Astrocyte (in vitro differentiated cells and primary cell): ENCODE measurements at regions not wholly inside any gene's neighbourhood (a gene's known extent, or its start where the extent isn't known, plus 50 kb on each side); places are given as distances from the start of the nearest gene placed in this dataset.

Experiments
- DNase-seq: peaks from one replicate; pipeline ENCODE4 v3.0.0-alpha.2; 2010; ENCODE audit warnings: low read depth
- FAIRE-seq: peaks from 2 replicates; lab custom pipeline; 2011; peaks lifted over from hg19 to GRCh38; lab: Jason Lieb, UNC
- H2AFZ ChIP-seq: 2 replicates; pipeline ENCODE4 v1.6.0; 2012; ENCODE audit warnings: low read depth, low read length, inconsistent platforms
- H3K27ac ChIP-seq: 2 replicates; pipeline ENCODE4 v1.5.1; 2011; ENCODE audit warnings: low read depth, low read length, inconsistent platforms
- H3K27me3 ChIP-seq: 2 replicates; pipeline ENCODE4 v1.6.0; 2011; ENCODE audit warnings: low read length, inconsistent platforms; ENCODE audit not compliant: insufficient read depth
- H3K36me3 ChIP-seq: 2 replicates; pipeline ENCODE4 v1.5.1; 2011; ENCODE audit warnings: low read length, inconsistent platforms; ENCODE audit not compliant: insufficient read depth
- H3K4me1 ChIP-seq: 2 replicates; pipeline ENCODE4 v1.5.1; 2011; ENCODE audit warnings: low read length, inconsistent platforms; ENCODE audit not compliant: insufficient read depth
- H3K4me2 ChIP-seq: 2 replicates; pipeline ENCODE4 v1.6.0; 2012; ENCODE audit warnings: low read length, inconsistent platforms
- H3K4me3 ChIP-seq: 2 replicates; pipeline ENCODE4 v1.5.1; 2011; ENCODE audit warnings: low read depth, mild to moderate bottlenecking, low read length, inconsistent platforms; ENCODE audit not compliant: insufficient read depth
- H3K79me2 ChIP-seq: 2 replicates; pipeline ENCODE4 v1.6.0; 2012; ENCODE audit warnings: mild to moderate bottlenecking, low read length, inconsistent platforms; ENCODE audit not compliant: insufficient read depth
- H3K9ac ChIP-seq: 2 replicates; pipeline ENCODE4 v1.6.0; 2012; ENCODE audit warnings: mild to moderate bottlenecking, low read length, inconsistent platforms
- H3K9me3 ChIP-seq: 2 replicates; pipeline ENCODE4 v1.5.1; 2012; ENCODE audit warnings: low read depth, mild to moderate bottlenecking, low read length, inconsistent platforms; ENCODE audit not compliant: insufficient read depth
- H4K20me1 ChIP-seq: 2 replicates; pipeline ENCODE4 v1.6.0; 2012; ENCODE audit warnings: low read length, inconsistent platforms; ENCODE audit not compliant: insufficient read depth
- H3K27ac Mint-ChIP-seq: one replicate; pipeline ENCODE4 v1.8.0; 2021; ENCODE audit warnings: mild to moderate bottlenecking, mixed read lengths; ENCODE audit not compliant: unreplicated experiment
- H3K27me3 Mint-ChIP-seq: one replicate; pipeline ENCODE4 v1.8.0; 2021; ENCODE audit warnings: low read depth, mixed read lengths; ENCODE audit not compliant: unreplicated experiment
- H3K36me3 Mint-ChIP-seq: one replicate; pipeline ENCODE4 v1.8.0; 2021; ENCODE audit warnings: low read depth, mixed read lengths; ENCODE audit not compliant: unreplicated experiment
- H3K4me1 Mint-ChIP-seq: one replicate; pipeline ENCODE4 v1.8.0; 2021; ENCODE audit warnings: low read depth, mixed read lengths; ENCODE audit not compliant: unreplicated experiment
- H3K4me3 Mint-ChIP-seq: one replicate; pipeline ENCODE4 v1.8.0; 2021; ENCODE audit warnings: mild to moderate bottlenecking, moderate library complexity, mixed read lengths; ENCODE audit not compliant: unreplicated experiment
- H3K9me3 Mint-ChIP-seq: one replicate; pipeline ENCODE4 v1.8.0; 2021; ENCODE audit warnings: mild to moderate bottlenecking, mixed read lengths; ENCODE audit not compliant: unreplicated experiment
- EZH2 ChIP-seq: IDR thresholded peaks from 2 replicates; pipeline ENCODE4 v1.6.1; 2012; ENCODE audit warnings: mild to moderate bottlenecking, low read length, inconsistent platforms; ENCODE audit not compliant: insufficient read depth
- TF ChIP-seq, protein P1 (sequence below): IDR thresholded peaks from 2 replicates; pipeline ENCODE4 v1.5.1; 2011; ENCODE audit warnings: low read depth, mild to moderate bottlenecking, inconsistent platforms, low read length, moderate library complexity; ENCODE audit not compliant: insufficient read depth

GRCh38 chr18:77857678-77858655 is 608.3 kb downstream of the GALR1 start:
- no peaks in the 10 kb centered on the region for H3K27me3 Mint-ChIP-seq
- Histone ChIP-seq H3K27ac (no peak overlapping the region), H3K9ac (no peak overlapping the region), H3K4me2 (no peak overlapping the region), H3K27me3 (no peaks in the 10 kb centered on the region), H3K79me2 (no peaks in the 10 kb centered on the region), H3K4me3 (no peak overlapping the region), H3K36me3 (no peaks in the 10 kb centered on the region), H4K20me1 (no peaks in the 10 kb centered on the region), H3K4me1 (no peaks in the 10 kb centered on the region), H2AFZ (no peak overlapping the region), H3K9me3 (peaks cover 14% of the 10 kb centered on the region)
- TF ChIP-seq EZH2: no peak
- TF ChIP-seq, protein P1, sequence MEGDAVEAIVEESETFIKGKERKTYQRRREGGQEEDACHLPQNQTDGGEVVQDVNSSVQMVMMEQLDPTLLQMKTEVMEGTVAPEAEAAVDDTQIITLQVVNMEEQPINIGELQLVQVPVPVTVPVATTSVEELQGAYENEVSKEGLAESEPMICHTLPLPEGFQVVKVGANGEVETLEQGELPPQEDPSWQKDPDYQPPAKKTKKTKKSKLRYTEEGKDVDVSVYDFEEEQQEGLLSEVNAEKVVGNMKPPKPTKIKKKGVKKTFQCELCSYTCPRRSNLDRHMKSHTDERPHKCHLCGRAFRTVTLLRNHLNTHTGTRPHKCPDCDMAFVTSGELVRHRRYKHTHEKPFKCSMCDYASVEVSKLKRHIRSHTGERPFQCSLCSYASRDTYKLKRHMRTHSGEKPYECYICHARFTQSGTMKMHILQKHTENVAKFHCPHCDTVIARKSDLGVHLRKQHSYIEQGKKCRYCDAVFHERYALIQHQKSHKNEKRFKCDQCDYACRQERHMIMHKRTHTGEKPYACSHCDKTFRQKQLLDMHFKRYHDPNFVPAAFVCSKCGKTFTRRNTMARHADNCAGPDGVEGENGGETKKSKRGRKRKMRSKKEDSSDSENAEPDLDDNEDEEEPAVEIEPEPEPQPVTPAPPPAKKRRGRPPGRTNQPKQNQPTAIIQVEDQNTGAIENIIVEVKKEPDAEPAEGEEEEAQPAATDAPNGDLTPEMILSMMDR: no peak
- H3K27ac Mint-ChIP-seq: no peak overlapping the region
- no peak for FAIRE-seq
- no peak overlapping the region for H3K4me3 Mint-ChIP-seq
- no peak for DNase-seq
- H3K9me3 Mint-ChIP-seq: peaks cover 6% of the 10 kb centered on the region
- H3K4me1 Mint-ChIP-seq: no peaks in the 10 kb centered on the region
- H3K36me3 Mint-ChIP-seq: no peaks in the 10 kb centered on the region

DNA sequence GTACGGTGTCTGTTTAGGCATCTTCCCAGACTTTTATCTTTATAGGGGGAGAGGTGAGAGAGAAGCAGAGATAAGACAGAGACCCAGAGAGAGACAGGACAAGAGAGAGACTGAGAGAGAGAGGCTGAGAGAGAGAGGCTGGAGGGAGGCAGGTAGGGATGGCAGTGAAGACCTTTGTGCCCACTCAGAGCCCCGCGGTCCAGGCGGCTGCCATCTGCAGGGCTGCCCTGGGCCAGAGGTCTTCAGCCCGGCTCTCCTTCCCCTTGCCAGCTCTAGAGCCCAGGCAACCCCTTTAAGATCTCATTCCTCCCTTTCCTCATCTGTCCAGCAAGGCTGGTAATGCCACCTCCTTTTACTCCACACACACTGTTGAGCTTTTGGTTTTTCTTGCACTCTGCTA is 610.0 kb downstream of the GALR1 start:
- DNase-seq: no peak
- H3K27me3 ChIP-seq: no peaks in the 10 kb centered on the region
- TF ChIP-seq, protein P1: no peak
- no peak for TF ChIP-seq EZH2
- Mint-ChIP-seq H3K4me3 (no peak overlapping the region), H3K4me1 (no peaks in the 10 kb centered on the region), H3K36me3 (no peaks in the 10 kb centered on the region), H3K27me3 (no peaks in the 10 kb centered on the region), H3K27ac (no peak overlapping the region), H3K9me3 (peaks cover 6% of the 10 kb centered on the region)
- H3K9ac ChIP-seq: no peak overlapping the region
- H4K20me1 ChIP-seq: no peaks in the 10 kb centered on the region
- H3K4me1 ChIP-seq: no peaks in the 10 kb centered on the region
- H2AFZ ChIP-seq: no peak overlapping the region
- no peak for FAIRE-seq
- no peaks in the 10 kb centered on the region for H3K79me2 ChIP-seq
- no peaks in the 10 kb centered on the region for H3K36me3 ChIP-seq
- peaks cover 14% of the 10 kb centered on the region for H3K9me3 ChIP-seq
- no peak overlapping the region for H3K4me2 ChIP-seq
- H3K4me3 ChIP-seq: no peak overlapping the region
- no peak overlapping the region for H3K27ac ChIP-seq
